Mammary epithelial cell (primary cell): ENCODE measurements at regions not wholly inside any gene's neighbourhood (a gene's known extent, or its start where the extent isn't known, plus 50 kb on each side); places are given as distances from the start of the nearest gene placed in this dataset.

Experiments used
- EZH2 ChIP-seq: IDR thresholded peaks from 2 replicates; pipeline ENCODE4 v1.6.1; 2012; ENCODE audit warnings: low read length, inconsistent platforms, borderline replicate concordance
- TF ChIP-seq, protein P1 (sequence below), 2 donors: IDR thresholded peaks in 1 of 2; conservative IDR thresholded peaks in 1 of 2; 2 replicates each; pipeline ENCODE4 v1.5.1; 2011 to 2012; ENCODE audit warnings: inconsistent platforms in 2 of 2, low read length in 2 of 2, mild to moderate bottlenecking in 2 of 2, control low read depth in 1 of 2, low read depth in 1 of 2; ENCODE audit not compliant: insufficient read depth in 1 of 2; ENCODE audit errors: extremely low read depth in 1 of 2

DNA sequence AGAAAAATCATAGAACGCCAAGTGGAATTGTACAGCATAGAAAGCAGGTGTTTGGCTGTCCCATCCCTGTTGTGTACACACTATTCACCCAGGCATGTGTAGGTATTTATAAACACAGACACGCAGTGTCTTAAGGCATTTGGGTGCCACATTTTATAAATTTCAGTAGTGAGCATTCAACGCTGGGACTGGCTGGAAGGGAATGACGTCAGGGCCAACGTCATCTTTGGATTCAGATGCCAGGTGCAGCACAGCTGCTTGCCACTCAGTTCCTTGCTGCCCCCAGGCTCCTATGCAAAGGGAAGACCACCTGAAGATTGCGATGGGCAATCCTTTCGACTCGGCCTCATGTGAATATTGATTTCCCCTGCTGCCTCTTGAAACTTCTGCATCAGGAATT is 461.7 kb upstream of the SOX11 start:
- TF ChIP-seq, protein P1, sequence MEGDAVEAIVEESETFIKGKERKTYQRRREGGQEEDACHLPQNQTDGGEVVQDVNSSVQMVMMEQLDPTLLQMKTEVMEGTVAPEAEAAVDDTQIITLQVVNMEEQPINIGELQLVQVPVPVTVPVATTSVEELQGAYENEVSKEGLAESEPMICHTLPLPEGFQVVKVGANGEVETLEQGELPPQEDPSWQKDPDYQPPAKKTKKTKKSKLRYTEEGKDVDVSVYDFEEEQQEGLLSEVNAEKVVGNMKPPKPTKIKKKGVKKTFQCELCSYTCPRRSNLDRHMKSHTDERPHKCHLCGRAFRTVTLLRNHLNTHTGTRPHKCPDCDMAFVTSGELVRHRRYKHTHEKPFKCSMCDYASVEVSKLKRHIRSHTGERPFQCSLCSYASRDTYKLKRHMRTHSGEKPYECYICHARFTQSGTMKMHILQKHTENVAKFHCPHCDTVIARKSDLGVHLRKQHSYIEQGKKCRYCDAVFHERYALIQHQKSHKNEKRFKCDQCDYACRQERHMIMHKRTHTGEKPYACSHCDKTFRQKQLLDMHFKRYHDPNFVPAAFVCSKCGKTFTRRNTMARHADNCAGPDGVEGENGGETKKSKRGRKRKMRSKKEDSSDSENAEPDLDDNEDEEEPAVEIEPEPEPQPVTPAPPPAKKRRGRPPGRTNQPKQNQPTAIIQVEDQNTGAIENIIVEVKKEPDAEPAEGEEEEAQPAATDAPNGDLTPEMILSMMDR (conservative IDR thresholded peaks at IDR 0.05 in 1 of 2, IDR thresholded peaks at IDR 0.05 in 1 of 2; ENCODE audit: extremely low read depth in 1 of 2, insufficient read depth in 1 of 2, low read depth in 1 of 2, low read length in 2 of 2): no peak
- TF ChIP-seq EZH2: no peak
